ENCODE measurements at regions not wholly inside any gene's neighbourhood (a gene's known extent, or its start where the extent isn't known, plus 50 kb on each side); places are given as distances from the start of the nearest gene placed in this dataset.
A peak's percentile ranks its signal among the peaks of the same experiment; 100 is the strongest.

- Histone ChIP-seq H3K27ac (no peak overlapping the region), H3K27me3 (no peaks in the 10 kb centered on the region), H3K4me1 (peaks cover 0 to 15% (median 0%) of the 10 kb centered on the region in 4 donors), H3K9me3 (no peaks in the 10 kb centered on the region), H3K36me3 (no peaks in the 10 kb centered on the region), H3K4me3 (no peak overlapping the region)
- intact Hi-C loops (cut with DNase I; ENCODE audit: low total_unique reads): no loop called here
- DNase-seq: no peak
- 79% methylated on average over 14 of the region's 14 CpGs; no CpG with 5 or more reads in 1 of the 2 donors for WGBS, 2 donors (ENCODE audit: low coverage in 1 of 2)
- TF ChIP-seq CTCF (IDR thresholded peaks at IDR 0.05) (no peak), POLR2A (IDR thresholded peaks at IDR 0.05) (no peak), EP300 (IDR thresholded peaks at IDR 0.05; ENCODE audit: low read depth) (no peak), POLR2AphosphoS5 (IDR thresholded peaks at IDR 0.05) (no peak)
- in situ Hi-C loops (cut with MboI; ENCODE audit: low pct_ligation_motif_present in 1 of 4, low pct_unique_long_range_greater_than_20kb in 1 of 4, low sequenced_read_pairs in 3 of 4): loop anchor here in 3 of 4 donors (10.0 to 25.0 kb wide), 4 partner anchors 351 to 893 kb away; partner anchors contain the start of genes RNU6-1 (in 1 of the 3) and SKOR1 (in 1 of the 3)
These were observed 121.3 kb upstream of the SMAD3 start for GRCh38 chr15:66944121-66944520.

GRCh38 chr15:66945286-66945685 lies 120.1 kb upstream of the SMAD3 start:
- 90% methylated on average over 3 of the region's 3 CpGs; no CpG with 5 or more reads in 1 of the 2 donors for WGBS, 2 donors (ENCODE audit: low coverage in 1 of 2)
- H3K4me3 ChIP-seq: no peak overlapping the region
- DNase-seq: no peak
- no peak for TF ChIP-seq POLR2AphosphoS5 (IDR thresholded peaks at IDR 0.05)
- no peak for TF ChIP-seq POLR2A (IDR thresholded peaks at IDR 0.05)
- no peak for TF ChIP-seq EP300 (IDR thresholded peaks at IDR 0.05; ENCODE audit: low read depth)
- no peak for TF ChIP-seq CTCF (IDR thresholded peaks at IDR 0.05)
- peaks cover 0 to 15% (median 0%) of the 10 kb centered on the region in 4 donors for H3K4me1 ChIP-seq
- H3K27me3 ChIP-seq: no peaks in the 10 kb centered on the region
- no peaks in the 10 kb centered on the region for H3K36me3 ChIP-seq
- no peak overlapping the region for H3K27ac ChIP-seq
- in situ Hi-C loops (cut with MboI; ENCODE audit: low pct_ligation_motif_present in 1 of 4, low pct_unique_long_range_greater_than_20kb in 1 of 4, low sequenced_read_pairs in 3 of 4) (loop anchor here in 3 of 4 donors (5.0 to 25.0 kb wide), 5 partner anchors 350 to 892 kb away; partner anchors contain the start of genes RNU6-1 (in 1 of the 3) and SKOR1 (in 1 of the 3)), intact Hi-C loops (cut with DNase I; ENCODE audit: low total_unique reads) (loop anchor here (5.0 kb wide), 1 partner anchor 492 kb away; no protein-coding TSS in a partner anchor)
- no peaks in the 10 kb centered on the region for H3K9me3 ChIP-seq

- H3K27ac ChIP-seq: no peak overlapping the region
- no peaks in the 10 kb centered on the region for H3K27me3 ChIP-seq
- H3K36me3 ChIP-seq: no peaks in the 10 kb centered on the region
- H3K4me3 ChIP-seq: no peak overlapping the region
- DNase-seq: no peak
- intact Hi-C loops (cut with DNase I; ENCODE audit: low total_unique reads) (loop anchor here (2.0 to 5.0 kb wide), 2 partner anchors 359 to 491 kb away; no protein-coding TSS in a partner anchor), in situ Hi-C loops (cut with MboI; ENCODE audit: low pct_ligation_motif_present in 1 of 4, low pct_unique_long_range_greater_than_20kb in 1 of 4, low sequenced_read_pairs in 3 of 4) (loop anchor here in 3 of 4 donors (5.0 to 25.0 kb wide), 5 partner anchors 349 to 891 kb away; partner anchors contain the start of genes RNU6-1 (in 1 of the 3) and SKOR1 (in 1 of the 3))
- H3K4me1 ChIP-seq: peaks cover 0 to 15% (median 0%) of the 10 kb centered on the region in 4 donors
- WGBS, 2 donors (ENCODE audit: low coverage in 1 of 2): 62 to 64% methylated on average over 3 to 4 of the region's 4 CpGs
- TF ChIP-seq EP300 (IDR thresholded peaks at IDR 0.05; ENCODE audit: low read depth) (no peak), POLR2AphosphoS5 (IDR thresholded peaks at IDR 0.05) (no peak), CTCF (IDR thresholded peaks at IDR 0.05) (no peak), POLR2A (IDR thresholded peaks at IDR 0.05) (no peak)
- H3K9me3 ChIP-seq: no peaks in the 10 kb centered on the region
These were observed 119.6 kb upstream of the SMAD3 start for GRCh38 chr15:66945842-66946241.

GRCh38 chr15:66946578-66947164 lies 118.7 kb upstream of the SMAD3 start:
- DNase-seq: peak; percentile 78
- Histone ChIP-seq H3K4me3 (no peak overlapping the region), H3K4me1 (peaks cover 0 to 15% (median 0%) of the 10 kb centered on the region in 4 donors), H3K36me3 (no peaks in the 10 kb centered on the region), H3K27me3 (no peaks in the 10 kb centered on the region), H3K27ac (no peak overlapping the region), H3K9me3 (no peaks in the 10 kb centered on the region)
- in situ Hi-C loops (cut with MboI; ENCODE audit: low pct_ligation_motif_present in 1 of 4, low pct_unique_long_range_greater_than_20kb in 1 of 4, low sequenced_read_pairs in 3 of 4) (loop anchor here in 3 of 4 donors (5.0 to 25.0 kb wide), 5 partner anchors 348 to 891 kb away; partner anchors contain the start of genes RNU6-1 (in 1 of the 3) and SKOR1 (in 1 of the 3)), intact Hi-C loops (cut with DNase I; ENCODE audit: low total_unique reads) (loop anchor here (2.0 to 5.0 kb wide), 2 partner anchors 358 to 491 kb away; no protein-coding TSS in a partner anchor)
- 29% methylated on average over 12 of the region's 12 CpGs; no CpG with 5 or more reads in 1 of the 2 donors for WGBS, 2 donors (ENCODE audit: low coverage in 1 of 2)
- no peak for TF ChIP-seq POLR2AphosphoS5 (IDR thresholded peaks at IDR 0.05)
- TF ChIP-seq EP300 (IDR thresholded peaks at IDR 0.05; ENCODE audit: low read depth): no peak
- TF ChIP-seq CTCF (IDR thresholded peaks at IDR 0.05): peak; percentile 90 to 94 (median 93)

Measured in transverse colon (tissue), 4 donors.